SK-N-SH treated with all-trans-retinoic acid at 6 μM for 48 hours (cell line): ENCODE measurements at regions not wholly inside any gene's neighbourhood (a gene's known extent, or its start where the extent isn't known, plus 50 kb on each side); places are given as distances from the start of the nearest gene placed in this dataset.

Experiments
- ATAC-seq: fragments of 200-7000 bp; cut with Tn5 transposase; 3 replicates; pipeline ENCODE4 v1.9.1; 2020; ENCODE audit warnings: mild to moderate bottlenecking, moderate library complexity
- ARNTL ChIP-seq: fragments of 450-650 bp; formaldehyde crosslinking; IDR thresholded peaks from 2 replicates; pipeline ENCODE4 v1.5.0; 2020; ENCODE audit warnings: low read depth, mild to moderate bottlenecking, moderate library complexity, borderline replicate concordance
- BACH2 ChIP-seq: fragments of 250-450 bp; sonication (Bioruptor Pico); IDR thresholded peaks from 2 replicates; pipeline ENCODE4 v1.9.0; 2021; ENCODE audit warnings: mild to moderate bottlenecking, borderline replicate concordance
- CREB5 ChIP-seq: fragments of 250-450 bp; sonication (Bioruptor Pico); IDR thresholded peaks from 2 replicates; pipeline ENCODE4 v1.5.1; 2020; ENCODE audit warnings: low read depth, mild to moderate bottlenecking, moderate library complexity
- CSDC2 ChIP-seq: fragments of 250-450 bp; sonication (Bioruptor Pico); IDR thresholded peaks from 2 replicates; pipeline ENCODE4 v1.5.0; 2020; ENCODE audit warnings: mild to moderate bottlenecking, moderate library complexity
- CSRNP3 ChIP-seq: fragments of 250-450 bp; sonication (Bioruptor Pico); IDR thresholded peaks from 2 replicates; pipeline ENCODE4 v1.5.1; 2021; ENCODE audit warnings: mild to moderate bottlenecking, moderate library complexity
- ESRRG ChIP-seq: fragments of 250-450 bp; sonication (Bioruptor Pico); IDR thresholded peaks from 2 replicates; pipeline ENCODE4 v1.6.1; 2021; ENCODE audit warnings: mild to moderate bottlenecking
- GLIS3 ChIP-seq: fragments of 250-450 bp; sonication (Bioruptor Pico); IDR thresholded peaks from 2 replicates; pipeline ENCODE4 v1.5.0; 2020; ENCODE audit warnings: mild to moderate bottlenecking, moderate library complexity
- ISL1 ChIP-seq: fragments of 250-450 bp; sonication (Bioruptor Pico); IDR thresholded peaks from 2 replicates; pipeline ENCODE4 v2.1.2; 2022; ENCODE audit warnings: mild to moderate bottlenecking, moderate library complexity
- OSR1 ChIP-seq: fragments of 250-450 bp; sonication (Bioruptor Pico); IDR thresholded peaks from 2 replicates; pipeline ENCODE4 v1.8.0; 2022; ENCODE audit warnings: moderate library complexity, mild to moderate bottlenecking, inconsistent platforms
- POU6F1 ChIP-seq: fragments of 250-450 bp; sonication (Bioruptor Pico); IDR thresholded peaks from 2 replicates; pipeline ENCODE4 v1.8.0; 2021; ENCODE audit warnings: low read depth, mild to moderate bottlenecking, moderate library complexity, borderline replicate concordance
- PPARA ChIP-seq: fragments of 250-450 bp; sonication (Bioruptor Pico); IDR thresholded peaks from 2 replicates; pipeline ENCODE4 v1.5.0; 2020; ENCODE audit warnings: mild to moderate bottlenecking, borderline replicate concordance
- SNAI2 ChIP-seq: fragments of 250-450 bp; sonication (Bioruptor Pico); IDR thresholded peaks from 2 replicates; pipeline ENCODE4 v1.5.0; 2020; ENCODE audit warnings: mild to moderate bottlenecking, moderate library complexity
- TOX ChIP-seq: fragments of 250-450 bp; sonication (Bioruptor Pico); IDR thresholded peaks from 2 replicates; pipeline ENCODE4 v1.8.0; 2021; ENCODE audit warnings: mild to moderate bottlenecking, moderate library complexity, borderline replicate concordance
- TSHZ2 ChIP-seq: fragments of 250-450 bp; sonication (Bioruptor Pico); IDR thresholded peaks from 2 replicates; pipeline ENCODE4 v1.5.0; 2020; ENCODE audit warnings: mild to moderate bottlenecking, moderate library complexity
- ZC3H10 ChIP-seq: fragments of 250-450 bp; sonication (Bioruptor Pico); IDR thresholded peaks from 2 replicates; pipeline ENCODE4 v1.5.1; 2021; ENCODE audit warnings: mild to moderate bottlenecking, moderate library complexity
- ZFP3 ChIP-seq: fragments of 250-450 bp; sonication (Bioruptor Pico); IDR thresholded peaks from 2 replicates; pipeline ENCODE4 v1.5.0; 2020; ENCODE audit warnings: mild to moderate bottlenecking, moderate library complexity
- ZFP30 ChIP-seq: fragments of 450-650 bp; formaldehyde crosslinking; IDR thresholded peaks from 2 replicates; pipeline ENCODE4 v1.5.0; 2022; ENCODE audit warnings: mild to moderate bottlenecking, moderate library complexity
- ZNF565 ChIP-seq: fragments of 450-650 bp; formaldehyde crosslinking; conservative IDR thresholded peaks from 2 replicates; pipeline ENCODE4 v1.5.0; 2020; ENCODE audit warnings: low read depth, mild to moderate bottlenecking, moderate library complexity
- ZNF70 ChIP-seq: fragments of 450-650 bp; formaldehyde crosslinking; IDR thresholded peaks from 2 replicates; pipeline ENCODE4 v1.5.0; 2020; ENCODE audit warnings: mild to moderate bottlenecking, moderate library complexity
- ZNF8 ChIP-seq: fragments of 450-650 bp; formaldehyde crosslinking; IDR thresholded peaks from 2 replicates; pipeline ENCODE4 v1.5.0; 2020; ENCODE audit warnings: mild to moderate bottlenecking, moderate library complexity

- ATAC-seq, result no peak
- TF ChIP-seq OSR1 (CRISPR knock-in tag), result no peak
- no peak for TF ChIP-seq ZFP30 (CRISPR knock-in tag)
- TF ChIP-seq POU6F1 (CRISPR knock-in tag), result no peak
- no peak for TF ChIP-seq TOX (CRISPR knock-in tag)
- TF ChIP-seq ZC3H10 (CRISPR knock-in tag), result no peak
Observed at GRCh38 chr14:71193663-71194062, 286.4 kb downstream of the PCNX1 start.

GRCh38 chr14:71194251-71194650 is 287.0 kb downstream of the PCNX1 start:
- no peak for TF ChIP-seq ZNF70 (CRISPR knock-in tag)
- no peak for TF ChIP-seq ISL1 (CRISPR knock-in tag)
- no peak for TF ChIP-seq TOX (CRISPR knock-in tag)
- no peak for TF ChIP-seq ZNF8
- no peak for TF ChIP-seq GLIS3 (CRISPR knock-in tag)
- no peak for TF ChIP-seq ZC3H10 (CRISPR knock-in tag)
- TF ChIP-seq CREB5 (CRISPR knock-in tag), result no peak
- no peak for TF ChIP-seq ARNTL (CRISPR knock-in tag)
- no peak for TF ChIP-seq SNAI2 (CRISPR knock-in tag)
- TF ChIP-seq CSRNP3 (CRISPR knock-in tag), result no peak
- no peak for TF ChIP-seq ZFP30 (CRISPR knock-in tag)
- no peak for TF ChIP-seq ZFP3 (CRISPR knock-in tag)
- no peak for TF ChIP-seq BACH2 (CRISPR knock-in tag)
- TF ChIP-seq, all 23 proteins: peak for 0
- ATAC-seq, result no peak

GRCh38 chr14:71196921-71197320 is 289.7 kb downstream of the PCNX1 start:
- no peak for ATAC-seq
- no peak for TF ChIP-seq ZNF70 (CRISPR knock-in tag)
- TF ChIP-seq ESRRG (CRISPR knock-in tag), result no peak
- TF ChIP-seq POU6F1 (CRISPR knock-in tag), result no peak
- no peak for TF ChIP-seq BACH2 (CRISPR knock-in tag)
- TF ChIP-seq ZNF8, result no peak
- TF ChIP-seq TSHZ2, result no peak
- no peak for TF ChIP-seq OSR1 (CRISPR knock-in tag)
- no peak for TF ChIP-seq CSDC2 (CRISPR knock-in tag)
- TF ChIP-seq TOX (CRISPR knock-in tag), result no peak
- TF ChIP-seq ZFP3 (CRISPR knock-in tag), result no peak
- no peak for TF ChIP-seq GLIS3 (CRISPR knock-in tag)
- no peak for TF ChIP-seq ZNF565
- no peak for TF ChIP-seq SNAI2 (CRISPR knock-in tag)
- no peak for TF ChIP-seq PPARA (CRISPR knock-in tag)
- TF ChIP-seq ZC3H10 (CRISPR knock-in tag), result no peak
- no peak for TF ChIP-seq ARNTL (CRISPR knock-in tag)
